ENCODE measurements at regions not wholly inside any gene's neighbourhood (a gene's known extent, or its start where the extent isn't known, plus 50 kb on each side); places are given as distances from the start of the nearest gene placed in this dataset.

GRCh38 chr16:22425847-22426246 is 51.4 kb upstream of the CDR2 start:
- H3K27me3 ChIP-seq (ENCODE audit: insufficient read depth, low read length): no peaks in the 10 kb centered on the region
- H3K23ac ChIP-seq (ENCODE audit: insufficient read length, low read depth, low read length): no peak overlapping the region
- no peak overlapping the region for H2BK5ac ChIP-seq (ENCODE audit: insufficient read length, low read length)
- no peak overlapping the region for H3K18ac ChIP-seq (ENCODE audit: insufficient read length, low read depth, low read length)
- no peak overlapping the region for H3K27ac ChIP-seq (ENCODE audit: insufficient read length, low read depth, low read length)
- Mint-ChIP-seq H3K27me3 (ENCODE audit: low read depth) (no peaks in the 10 kb centered on the region), H3K4me3 (no peak overlapping the region), H3K27ac (peak overlapping the region in 1 of 3 experiments; percentile 6; a peak in 1 of 7 replicates), H3K4me1 (no peaks in the 10 kb centered on the region), H3K36me3 (ENCODE audit: insufficient read depth in 1 of 3, low read depth in 3 of 3) (peaks cover 23 to 64% (median 35%) of the 10 kb centered on the region in 3 experiments), H3K9me3 (no peaks in the 10 kb centered on the region; a peak in 1 of 5 replicates)
- no peak overlapping the region for H3K56ac ChIP-seq (ENCODE audit: insufficient read length, low read depth, low read length)
- H3K79me1 ChIP-seq (ENCODE audit: insufficient read depth, low read depth, low read length, poor library complexity, severe bottlenecking): no peaks in the 10 kb centered on the region
- no peak overlapping the region for H3K4me2 ChIP-seq (ENCODE audit: insufficient read depth, insufficient read length, low read length)
- H3K23me2 ChIP-seq (ENCODE audit: insufficient read length, low read depth, low read length, poor library complexity, severe bottlenecking): no peaks in the 10 kb centered on the region
- H3K4ac ChIP-seq (ENCODE audit: low read depth, low read length): no peak overlapping the region
- DNase-seq: peak; percentile 40
- H2AK5ac ChIP-seq (ENCODE audit: insufficient read length, low read length): no peak overlapping the region
- no CpG with 5 or more reads among the region's 5 CpGs for WGBS (ENCODE audit: extremely low coverage, insufficient read length, low lambda C conversion rate)
- H4K20me1 ChIP-seq (ENCODE audit: control insufficient read depth, insufficient read depth, insufficient read length): no peaks in the 10 kb centered on the region
- no peak overlapping the region for H2AFZ ChIP-seq (ENCODE audit: low read length)
- H4K5ac ChIP-seq (ENCODE audit: insufficient read length, low read depth, low read length): no peak overlapping the region
- no peak overlapping the region for H2BK15ac ChIP-seq (ENCODE audit: low read depth, low read length)
- H2BK12ac ChIP-seq (ENCODE audit: insufficient read length, low read depth, low read length): no peak overlapping the region
- H3K79me2 ChIP-seq (ENCODE audit: insufficient read depth, low read length): no peaks in the 10 kb centered on the region
- no peaks in the 10 kb centered on the region for H3K9me3 ChIP-seq (ENCODE audit: control insufficient read depth, low read depth, low read length)
- H2BK120ac ChIP-seq (ENCODE audit: low read depth, low read length, poor library complexity, severe bottlenecking): no peak overlapping the region
- H3K9ac ChIP-seq (ENCODE audit: extremely low read depth, insufficient read length, low read length): no peak overlapping the region
- no peak overlapping the region for H3T11ph ChIP-seq (ENCODE audit: low read length)
- no peak overlapping the region for H3K14ac ChIP-seq (ENCODE audit: insufficient read depth, low read length)
- H3K4me1 ChIP-seq (ENCODE audit: insufficient read depth, low read length): no peaks in the 10 kb centered on the region
- TF ChIP-seq CTCF (conservative IDR thresholded peaks at IDR 0.05): no peak
- no peak overlapping the region for H4K8ac ChIP-seq (replicated peaks; ENCODE audit: insufficient read length, low read depth, low read length)
- H4K91ac ChIP-seq (ENCODE audit: insufficient read length, low read depth, low read length): no peak overlapping the region
- no peak overlapping the region for H2BK20ac ChIP-seq (ENCODE audit: low read depth, low read length, poor library complexity, severe bottlenecking)

Measured in H9 (cell line).